DOHH2 (cell line): ENCODE measurements at regions not wholly inside any gene's neighbourhood (a gene's known extent, or its start where the extent isn't known, plus 50 kb on each side); places are given as distances from the start of the nearest gene placed in this dataset.

Experiments used
- CTCF ChIP-seq: fragments of 200-600 bp; sonication (generic); IDR thresholded peaks from one replicate; pipeline ENCODE4 v1.5.1; 2014; ENCODE audit warnings: antibody characterized with exemption, mild to moderate bottlenecking, low read depth, low read length; ENCODE audit not compliant: poor library complexity, severe bottlenecking
- EZH2phosphoT487 ChIP-seq: fragments of 200-600 bp; sonication (generic); IDR thresholded peaks from 2 replicates; pipeline ENCODE4 v1.6.1; 2017; ENCODE audit warnings: borderline replicate concordance, mild to moderate bottlenecking, antibody characterized with exemption, low read length, moderate library complexity, mixed read lengths

GRCh38 chr15:57832183-57832582 is 125.7 kb downstream of the POLR2M start:
- TF ChIP-seq CTCF (no peak), EZH2phosphoT487 (no peak)
